ENCODE measurements at regions not wholly inside any gene's neighbourhood (a gene's known extent, or its start where the extent isn't known, plus 50 kb on each side); places are given as distances from the start of the nearest gene placed in this dataset.

GRCh38 chr2:10183146-10183675 lies 60.7 kb downstream of the RRM2 start:
- Histone ChIP-seq H3K4me1 (ENCODE audit: control insufficient read depth, insufficient read depth, low read length) (no peaks in the 10 kb centered on the region), H3K36me3 (ENCODE audit: control insufficient read depth, insufficient read depth, low read length) (no peaks in the 10 kb centered on the region), H3K4me3 (ENCODE audit: low read length) (no peak overlapping the region), H3K27me3 (ENCODE audit: control insufficient read depth, insufficient read depth, low read length) (no peaks in the 10 kb centered on the region), H3K27ac (ENCODE audit: low read depth, low read length) (no peak overlapping the region), H3K9ac (ENCODE audit: low read length) (no peak overlapping the region)

GRCh38 chr2:10184421-10184820 lies 61.9 kb downstream of the RRM2 start:
- Histone ChIP-seq H3K27me3 (ENCODE audit: control insufficient read depth, insufficient read depth, low read length) (no peaks in the 10 kb centered on the region), H3K9ac (ENCODE audit: low read length) (no peak overlapping the region), H3K27ac (ENCODE audit: low read depth, low read length) (no peak overlapping the region), H3K4me1 (ENCODE audit: control insufficient read depth, insufficient read depth, low read length) (no peaks in the 10 kb centered on the region), H3K36me3 (ENCODE audit: control insufficient read depth, insufficient read depth, low read length) (no peaks in the 10 kb centered on the region), H3K4me3 (ENCODE audit: low read length) (no peak overlapping the region)

GRCh38 chr2:10185046-10185445 lies 62.5 kb downstream of the RRM2 start:
- H3K27me3 ChIP-seq (ENCODE audit: control insufficient read depth, insufficient read depth, low read length): no peaks in the 10 kb centered on the region
- H3K4me1 ChIP-seq (ENCODE audit: control insufficient read depth, insufficient read depth, low read length): no peaks in the 10 kb centered on the region
- H3K9ac ChIP-seq (ENCODE audit: low read length): no peak overlapping the region
- H3K27ac ChIP-seq (ENCODE audit: low read depth, low read length): no peak overlapping the region
- H3K36me3 ChIP-seq (ENCODE audit: control insufficient read depth, insufficient read depth, low read length): no peaks in the 10 kb centered on the region
- no peak overlapping the region for H3K4me3 ChIP-seq (ENCODE audit: low read length)

- Histone ChIP-seq H3K27ac (ENCODE audit: low read depth, low read length) (no peak overlapping the region), H3K4me3 (ENCODE audit: low read length) (no peak overlapping the region), H3K36me3 (ENCODE audit: control insufficient read depth, insufficient read depth, low read length) (no peaks in the 10 kb centered on the region), H3K4me1 (ENCODE audit: control insufficient read depth, insufficient read depth, low read length) (no peaks in the 10 kb centered on the region), H3K9ac (ENCODE audit: low read length) (no peak overlapping the region), H3K27me3 (ENCODE audit: control insufficient read depth, insufficient read depth, low read length) (no peaks in the 10 kb centered on the region)
Measured at GRCh38 chr2:10185755-10186154, 63.2 kb downstream of the RRM2 start.

- Histone ChIP-seq H3K27me3 (ENCODE audit: control insufficient read depth, insufficient read depth, low read length) (no peaks in the 10 kb centered on the region), H3K4me3 (ENCODE audit: low read length) (no peak overlapping the region), H3K9ac (ENCODE audit: low read length) (no peak overlapping the region), H3K36me3 (ENCODE audit: control insufficient read depth, insufficient read depth, low read length) (no peaks in the 10 kb centered on the region), H3K27ac (ENCODE audit: low read depth, low read length) (no peak overlapping the region), H3K4me1 (ENCODE audit: control insufficient read depth, insufficient read depth, low read length) (no peaks in the 10 kb centered on the region)
Measured at GRCh38 chr2:10186868-10187535, 64.5 kb downstream of the RRM2 start.

- no peak overlapping the region for H3K9ac ChIP-seq (ENCODE audit: low read length)
- no peaks in the 10 kb centered on the region for H3K4me1 ChIP-seq (ENCODE audit: control insufficient read depth, insufficient read depth, low read length)
- no peaks in the 10 kb centered on the region for H3K36me3 ChIP-seq (ENCODE audit: control insufficient read depth, insufficient read depth, low read length)
- no peak overlapping the region for H3K4me3 ChIP-seq (ENCODE audit: low read length)
- H3K27me3 ChIP-seq (ENCODE audit: control insufficient read depth, insufficient read depth, low read length): no peaks in the 10 kb centered on the region
- no peak overlapping the region for H3K27ac ChIP-seq (ENCODE audit: low read depth, low read length)
Measured at GRCh38 chr2:10187661-10188060, 65.1 kb downstream of the RRM2 start.

GRCh38 chr2:10188211-10188610 lies 65.7 kb downstream of the RRM2 start:
- H3K36me3 ChIP-seq (ENCODE audit: control insufficient read depth, insufficient read depth, low read length): no peaks in the 10 kb centered on the region
- H3K27me3 ChIP-seq (ENCODE audit: control insufficient read depth, insufficient read depth, low read length): no peaks in the 10 kb centered on the region
- no peak overlapping the region for H3K27ac ChIP-seq (ENCODE audit: low read depth, low read length)
- H3K9ac ChIP-seq (ENCODE audit: low read length): no peak overlapping the region
- no peaks in the 10 kb centered on the region for H3K4me1 ChIP-seq (ENCODE audit: control insufficient read depth, insufficient read depth, low read length)
- no peak overlapping the region for H3K4me3 ChIP-seq (ENCODE audit: low read length)

GRCh38 chr2:10188729-10189305 lies 66.3 kb downstream of the RRM2 start:
- H3K9ac ChIP-seq (ENCODE audit: low read length): no peak overlapping the region
- no peaks in the 10 kb centered on the region for H3K27me3 ChIP-seq (ENCODE audit: control insufficient read depth, insufficient read depth, low read length)
- H3K36me3 ChIP-seq (ENCODE audit: control insufficient read depth, insufficient read depth, low read length): no peaks in the 10 kb centered on the region
- H3K4me3 ChIP-seq (ENCODE audit: low read length): no peak overlapping the region
- no peaks in the 10 kb centered on the region for H3K4me1 ChIP-seq (ENCODE audit: control insufficient read depth, insufficient read depth, low read length)
- no peak overlapping the region for H3K27ac ChIP-seq (ENCODE audit: low read depth, low read length)

GRCh38 chr2:10190255-10190654 lies 67.7 kb downstream of the RRM2 start:
- no peak overlapping the region for H3K27ac ChIP-seq (ENCODE audit: low read depth, low read length)
- no peaks in the 10 kb centered on the region for H3K27me3 ChIP-seq (ENCODE audit: control insufficient read depth, insufficient read depth, low read length)
- no peak overlapping the region for H3K4me3 ChIP-seq (ENCODE audit: low read length)
- H3K4me1 ChIP-seq (ENCODE audit: control insufficient read depth, insufficient read depth, low read length): no peaks in the 10 kb centered on the region
- H3K9ac ChIP-seq (ENCODE audit: low read length): no peak overlapping the region
- H3K36me3 ChIP-seq (ENCODE audit: control insufficient read depth, insufficient read depth, low read length): no peaks in the 10 kb centered on the region

- H3K4me1 ChIP-seq (ENCODE audit: control insufficient read depth, insufficient read depth, low read length): no peaks in the 10 kb centered on the region
- H3K27ac ChIP-seq (ENCODE audit: low read depth, low read length): no peak overlapping the region
- H3K27me3 ChIP-seq (ENCODE audit: control insufficient read depth, insufficient read depth, low read length): no peaks in the 10 kb centered on the region
- no peak overlapping the region for H3K4me3 ChIP-seq (ENCODE audit: low read length)
- H3K9ac ChIP-seq (ENCODE audit: low read length): no peak overlapping the region
- H3K36me3 ChIP-seq (ENCODE audit: control insufficient read depth, insufficient read depth, low read length): no peaks in the 10 kb centered on the region
Measured at GRCh38 chr2:10190737-10191532, 68.4 kb downstream of the RRM2 start.

- no peaks in the 10 kb centered on the region for H3K4me1 ChIP-seq (ENCODE audit: control insufficient read depth, insufficient read depth, low read length)
- no peaks in the 10 kb centered on the region for H3K27me3 ChIP-seq (ENCODE audit: control insufficient read depth, insufficient read depth, low read length)
- no peak overlapping the region for H3K9ac ChIP-seq (ENCODE audit: low read length)
- H3K4me3 ChIP-seq (ENCODE audit: low read length): no peak overlapping the region
- no peak overlapping the region for H3K27ac ChIP-seq (ENCODE audit: low read depth, low read length)
- H3K36me3 ChIP-seq (ENCODE audit: control insufficient read depth, insufficient read depth, low read length): no peaks in the 10 kb centered on the region
Measured at GRCh38 chr2:10191554-10191953, 69.0 kb downstream of the RRM2 start.

- Histone ChIP-seq H3K4me3 (ENCODE audit: low read length) (no peak overlapping the region), H3K36me3 (ENCODE audit: control insufficient read depth, insufficient read depth, low read length) (no peaks in the 10 kb centered on the region), H3K9ac (ENCODE audit: low read length) (no peak overlapping the region)
Measured at GRCh38 chr2:10192392-10193015, 70.0 kb downstream of the RRM2 start.

More at GRCh38 chr2:10192392-10193015, 70.0 kb downstream of the RRM2 start:
- Histone ChIP-seq H3K27me3 (ENCODE audit: control insufficient read depth, insufficient read depth, low read length) (no peaks in the 10 kb centered on the region), H3K4me1 (ENCODE audit: control insufficient read depth, insufficient read depth, low read length) (no peaks in the 10 kb centered on the region), H3K27ac (ENCODE audit: low read depth, low read length) (no peak overlapping the region)
